Erythroblast (primary cell): ENCODE measurements at regions not wholly inside any gene's neighbourhood (a gene's known extent, or its start where the extent isn't known, plus 50 kb on each side); places are given as distances from the start of the nearest gene placed in this dataset.

ENCODE experiments used
- GATA1 ChIP-seq: IDR thresholded peaks from 2 replicates; pipeline ENCODE4 v1.6.1; 2011; ENCODE audit warnings: low read depth, mild to moderate bottlenecking, control low read depth, low read length, moderate library complexity
- POLR2A ChIP-seq: IDR thresholded peaks from 2 replicates; pipeline ENCODE4 v1.6.1; 2011; ENCODE audit warnings: mild to moderate bottlenecking, low read length

- TF ChIP-seq POLR2A (no peak), GATA1 (no peak)
Observed at GRCh38 chr3:145224886-145225285, 936.1 kb downstream of the PLOD2 start.
